GM23248 (cell line): ENCODE measurements at regions not wholly inside any gene's neighbourhood (a gene's known extent, or its start where the extent isn't known, plus 50 kb on each side); places are given as distances from the start of the nearest gene placed in this dataset.

Source experiments
- DNase-seq: peaks from one replicate; pipeline ENCODE4 v3.0.0-alpha.2; 2015
- H2AFZ ChIP-seq: fragments of 200-600 bp; sonication (generic); 2 replicates; pipeline ENCODE4 v1.6.1; 2016; ENCODE audit warnings: antibody characterized with exemption
- H3F3A ChIP-seq: fragments of 200-600 bp; sonication (generic); 2 replicates; pipeline ENCODE4 v1.6.1; 2016; ENCODE audit warnings: mild to moderate bottlenecking, antibody characterized with exemption, mixed run types; ENCODE audit not compliant: insufficient read depth
- H3K27ac ChIP-seq: fragments of 200-600 bp; sonication (generic); 2 replicates; pipeline ENCODE4 v1.5.1; 2016; ENCODE audit warnings: mild to moderate bottlenecking
- H3K27me3 ChIP-seq: fragments of 200-600 bp; sonication (generic); replicated peaks from 2 replicates; pipeline ENCODE4 v1.6.1; 2016; ENCODE audit warnings: mild to moderate bottlenecking; ENCODE audit not compliant: insufficient read depth
- H3K36me3 ChIP-seq: fragments of 200-600 bp; sonication (generic); 2 replicates; pipeline ENCODE4 v1.6.1; 2016; ENCODE audit warnings: low read depth, mild to moderate bottlenecking
- H3K4me1 ChIP-seq: fragments of 200-600 bp; sonication (generic); 2 replicates; pipeline ENCODE4 v1.6.1; 2016; ENCODE audit warnings: mild to moderate bottlenecking; ENCODE audit not compliant: insufficient read depth
- H3K4me2 ChIP-seq: fragments of 200-600 bp; sonication (generic); one replicate; pipeline ENCODE4 v1.6.1; 2016; ENCODE audit warnings: mild to moderate bottlenecking; ENCODE audit not compliant: unreplicated experiment
- H3K4me3 ChIP-seq: fragments of 200-600 bp; sonication (generic); 2 replicates; pipeline ENCODE4 v1.5.1; 2016; ENCODE audit warnings: mild to moderate bottlenecking
- H3K79me2 ChIP-seq: fragments of 200-600 bp; sonication (generic); 2 replicates; pipeline ENCODE4 v1.6.1; 2016; ENCODE audit warnings: mild to moderate bottlenecking; ENCODE audit not compliant: insufficient read depth
- H3K9ac ChIP-seq: fragments of 200-600 bp; sonication (generic); 2 replicates; pipeline ENCODE4 v1.6.1; 2016; ENCODE audit warnings: mild to moderate bottlenecking
- H3K9me2 ChIP-seq: fragments of 200-600 bp; sonication (generic); 2 replicates; pipeline ENCODE4 v1.6.1; 2016; ENCODE audit warnings: mixed run types, mild to moderate bottlenecking, moderate library complexity; ENCODE audit not compliant: insufficient read depth
- H3K9me3 ChIP-seq: fragments of 200-600 bp; sonication (generic); one replicate; pipeline ENCODE4 v1.6.1; 2017; ENCODE audit warnings: low read depth
- H4K20me1 ChIP-seq: fragments of 200-600 bp; sonication (generic); 2 replicates; pipeline ENCODE4 v1.6.0; 2016; ENCODE audit not compliant: insufficient read depth
- EZH2 ChIP-seq: fragments of 200-600 bp; sonication (generic); IDR thresholded peaks from 2 replicates; pipeline ENCODE4 v1.6.1; 2018; ENCODE audit warnings: antibody characterized with exemption, mild to moderate bottlenecking; ENCODE audit not compliant: insufficient read depth, poor library complexity, severe bottlenecking
- EZH2phosphoT487 ChIP-seq: fragments of 200-600 bp; sonication (generic); IDR thresholded peaks from 2 replicates; pipeline ENCODE4 v1.6.1; 2018; ENCODE audit warnings: antibody characterized with exemption, moderate library complexity, mild to moderate bottlenecking, low read depth; ENCODE audit not compliant: insufficient read depth
- WGBS, 2 experiments: methylation state at CpG; one replicate each; pipeline ENCODE4 v1.1.6; 2015 to 2017; ENCODE audit warnings: low lambda C conversion rate in 2 of 2, low coverage in 1 of 2; ENCODE audit errors: missing lambda C conversion rate in 2 of 2; 5-methylcytosine and 5-hydroxymethylcytosine counted together
- in situ Hi-C: fragments of 300-500 bp; cut with MboI; formaldehyde crosslinking; loops from 2 replicates; pipeline ENCODE4 v1.15.0; 2020

DNA sequence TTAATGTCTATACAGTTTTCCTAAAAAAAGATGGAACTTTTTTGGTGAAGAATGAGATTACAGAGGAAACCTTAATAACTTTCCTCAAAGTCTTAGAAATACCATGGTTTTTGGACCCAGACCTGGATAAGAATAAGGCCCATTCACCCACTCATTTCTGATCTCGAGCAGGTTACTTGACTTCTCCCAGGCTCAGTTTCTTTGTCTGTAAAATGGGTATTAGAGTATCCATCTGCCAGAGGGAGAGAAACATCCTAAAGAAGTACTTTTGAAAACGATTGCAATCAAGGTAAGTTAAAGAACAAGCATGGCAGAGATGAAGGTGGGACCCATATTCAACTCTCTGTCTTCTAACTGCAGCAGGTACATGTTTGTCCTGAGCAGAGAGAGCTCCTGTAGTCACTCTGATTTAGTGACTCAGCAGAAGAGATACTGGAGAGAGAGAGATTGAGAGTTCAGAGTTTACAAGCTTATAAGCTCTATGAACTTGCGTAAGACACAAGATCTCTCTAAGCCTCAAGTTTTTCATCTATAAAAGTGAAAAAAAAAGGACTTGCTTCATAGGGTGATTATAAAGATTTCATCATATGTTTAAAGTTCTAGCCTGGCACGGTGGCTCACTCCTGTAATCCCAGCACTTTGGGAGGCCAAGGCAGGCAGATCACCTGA, 379.4 kb upstream of the SGCD start:
- no peak for TF ChIP-seq EZH2phosphoT487
- TF ChIP-seq EZH2: no peak
- in situ Hi-C loops: loop anchor here (10.0 kb wide), 1 partner anchor 877 kb away; no protein-coding TSS in a partner anchor
- H3K9me2 ChIP-seq: no peaks in the 10 kb centered on the region
- no peak overlapping the region for H3K27ac ChIP-seq
- no peaks in the 10 kb centered on the region for H3K79me2 ChIP-seq
- WGBS, 2 experiments: 76 to 77% methylated on average over 4 of the region's 4 CpGs
- H3K4me3 ChIP-seq: no peak overlapping the region
- peak; percentile 15 for DNase-seq
- no peak overlapping the region for H2AFZ ChIP-seq
- no peaks in the 10 kb centered on the region for H3K4me1 ChIP-seq
- H3K4me2 ChIP-seq: no peak overlapping the region
- H3K9ac ChIP-seq: no peak overlapping the region
- no peaks in the 10 kb centered on the region for H3F3A ChIP-seq
- no peaks in the 10 kb centered on the region for H3K9me3 ChIP-seq
- H3K27me3 ChIP-seq: no peaks in the 10 kb centered on the region
- H3K36me3 ChIP-seq: no peaks in the 10 kb centered on the region
- H4K20me1 ChIP-seq: no peaks in the 10 kb centered on the region

DNA sequence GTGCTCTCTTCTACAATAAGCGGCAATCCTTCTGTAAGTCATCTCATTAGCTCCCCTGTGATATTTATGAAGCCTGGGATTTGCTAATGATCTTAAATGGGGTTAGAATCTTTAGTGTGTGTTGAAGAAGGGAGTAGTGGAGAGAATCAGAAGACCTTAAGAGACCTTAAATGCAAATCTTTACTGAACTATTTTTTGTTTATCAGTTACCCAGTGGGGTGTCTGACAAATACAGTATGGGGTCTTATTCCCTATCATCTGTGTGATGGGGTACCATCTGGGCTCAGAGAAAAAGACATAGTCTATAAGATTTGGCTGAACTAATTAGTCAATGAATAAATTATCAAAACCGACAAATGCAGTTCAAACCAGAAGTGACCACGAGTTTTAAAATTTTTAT, 378.4 kb upstream of the SGCD start:
- no peak for DNase-seq
- Histone ChIP-seq H3K79me2 (no peaks in the 10 kb centered on the region), H4K20me1 (no peaks in the 10 kb centered on the region), H3K9me3 (no peaks in the 10 kb centered on the region), H3K9ac (no peak overlapping the region), H3K27me3 (no peaks in the 10 kb centered on the region), H3K4me2 (no peak overlapping the region), H3K9me2 (no peaks in the 10 kb centered on the region), H3K4me3 (no peak overlapping the region), H3K4me1 (no peaks in the 10 kb centered on the region), H2AFZ (no peak overlapping the region), H3F3A (peaks cover 4% of the 10 kb centered on the region; the same call in 1 of the 2 replicates), H3K27ac (no peak overlapping the region), H3K36me3 (no peaks in the 10 kb centered on the region)
- no peak for TF ChIP-seq EZH2
- no peak for TF ChIP-seq EZH2phosphoT487
- WGBS, 2 experiments: 81 to 83% methylated on average over 3 of the region's 3 CpGs
- in situ Hi-C loops: loop anchor here (10.0 kb wide), 1 partner anchor 876 kb away; no protein-coding TSS in a partner anchor

DNA sequence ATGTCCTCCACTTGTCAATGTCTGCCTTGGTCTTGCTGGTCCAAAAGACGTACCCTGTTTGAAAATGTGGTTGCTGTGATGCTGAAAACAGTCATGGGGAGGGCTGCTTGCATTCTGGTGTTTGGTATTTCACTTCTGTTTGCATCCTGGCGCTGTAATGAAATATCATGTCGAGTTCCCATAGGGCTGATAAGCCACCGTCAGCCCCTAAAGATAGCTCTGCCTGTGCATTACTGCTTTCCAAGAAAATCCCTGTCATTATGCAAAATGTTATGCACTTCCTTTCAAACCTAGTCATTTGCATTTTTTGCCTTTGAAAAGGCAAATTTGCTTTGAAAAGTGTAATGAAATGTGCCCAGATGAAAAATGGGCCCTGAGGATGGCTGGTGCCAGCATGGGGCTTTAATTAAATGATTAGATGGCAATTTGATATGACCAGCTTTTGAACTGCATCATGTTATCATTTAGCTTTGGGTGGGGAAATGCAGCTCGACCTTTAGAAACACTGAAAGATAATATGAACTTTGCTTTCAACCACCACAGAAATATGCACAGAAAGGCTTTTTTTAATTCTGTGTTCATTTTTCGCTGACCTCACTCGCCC, 374.4 kb upstream of the SGCD start:
- in situ Hi-C loops: no loop called here
- no peak overlapping the region for H3K27ac ChIP-seq
- H3K36me3 ChIP-seq: no peaks in the 10 kb centered on the region
- no peak overlapping the region for H3K4me2 ChIP-seq
- 81 to 83% methylated on average over 7 of the region's 7 CpGs for WGBS, 2 experiments
- peaks cover 5% of the 10 kb centered on the region; the same call in 1 of the 2 replicates for H3F3A ChIP-seq
- no peak overlapping the region for H3K9ac ChIP-seq
- no peaks in the 10 kb centered on the region for H3K9me2 ChIP-seq
- no peaks in the 10 kb centered on the region for H3K9me3 ChIP-seq
- H3K79me2 ChIP-seq: no peaks in the 10 kb centered on the region
- TF ChIP-seq EZH2phosphoT487 (no peak), EZH2 (no peak)
- H3K4me1 ChIP-seq: peaks cover 10% of the 10 kb centered on the region
- no peak overlapping the region for H2AFZ ChIP-seq
- H4K20me1 ChIP-seq: no peaks in the 10 kb centered on the region
- H3K4me3 ChIP-seq: no peak overlapping the region
- H3K27me3 ChIP-seq: no peaks in the 10 kb centered on the region
- no peak for DNase-seq

DNA sequence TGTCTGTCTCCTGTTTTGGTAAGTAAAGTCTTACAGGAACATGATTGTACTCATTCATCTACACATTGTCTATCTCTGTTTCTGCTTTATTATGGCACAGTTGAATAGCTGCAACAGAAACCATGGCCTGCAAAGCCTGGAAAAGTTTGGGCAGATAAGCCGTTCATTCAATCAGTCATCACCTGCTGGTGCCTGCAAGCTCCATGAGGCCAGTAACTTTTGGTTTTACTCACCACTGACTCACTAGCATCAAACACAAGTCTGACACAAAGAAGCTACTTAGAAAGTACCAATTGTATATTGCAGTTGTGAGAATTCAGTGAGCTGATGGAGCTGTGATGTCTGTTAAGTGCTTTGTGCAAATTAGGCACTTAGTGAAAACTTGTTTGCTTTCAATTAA, 373.6 kb upstream of the SGCD start:
- no peaks in the 10 kb centered on the region for H3K36me3 ChIP-seq
- in situ Hi-C loops: no loop called here
- no peak overlapping the region for H3K9ac ChIP-seq
- TF ChIP-seq EZH2phosphoT487: no peak
- no peak for TF ChIP-seq EZH2
- H2AFZ ChIP-seq: no peak overlapping the region
- no peaks in the 10 kb centered on the region for H4K20me1 ChIP-seq
- peaks cover 10% of the 10 kb centered on the region for H3K4me1 ChIP-seq
- no peaks in the 10 kb centered on the region for H3K9me3 ChIP-seq
- H3K27ac ChIP-seq: no peak overlapping the region
- no peak overlapping the region for H3K4me2 ChIP-seq
- no peaks in the 10 kb centered on the region for H3K27me3 ChIP-seq
- H3K79me2 ChIP-seq: no peaks in the 10 kb centered on the region
- peaks cover 5% of the 10 kb centered on the region; the same call in 1 of the 2 replicates for H3F3A ChIP-seq
- no peak overlapping the region for H3K4me3 ChIP-seq
- DNase-seq: peak; percentile 23
- H3K9me2 ChIP-seq: no peaks in the 10 kb centered on the region
- WGBS, 2 experiments: 27 to 45% methylated on average over 1 of the region's 1 CpG
